ENCODE measurements at regions not wholly inside any gene's neighbourhood (a gene's known extent, or its start where the extent isn't known, plus 50 kb on each side); places are given as distances from the start of the nearest gene placed in this dataset.

- DNase-seq (ENCODE audit: low spot score) = no peak
- no peak overlapping the region for H3K9ac ChIP-seq (ENCODE audit: low read depth in 1 of 2, low read length in 2 of 2)
- 58% methylated on average over 5 of the region's 5 CpGs for WGBS
- no peaks in the 10 kb centered on the region for H3K4me1 ChIP-seq (ENCODE audit: control insufficient read depth in 4 of 4, insufficient read depth in 4 of 4, low read length in 3 of 4)
- H3K36me3 ChIP-seq (ENCODE audit: control insufficient read depth in 4 of 4, insufficient read depth in 3 of 4, low read depth in 1 of 4, low read length in 3 of 4) = no peaks in the 10 kb centered on the region
- H3K9me3 ChIP-seq (ENCODE audit: control insufficient read depth in 4 of 4, low read length in 3 of 4) = no peaks in the 10 kb centered on the region
- no peak overlapping the region for H3K4me3 ChIP-seq (ENCODE audit: low read depth in 1 of 3, low read length in 3 of 3)
- H3K27me3 ChIP-seq (ENCODE audit: control insufficient read depth in 4 of 4, insufficient read depth in 4 of 4, low read length in 3 of 4) = no peaks in the 10 kb centered on the region
- TF ChIP-seq HNF4A (conservative IDR thresholded peaks at IDR 0.05) (no peak), HNF4G (IDR thresholded peaks at IDR 0.05) (no peak), REST (IDR thresholded peaks at IDR 0.05) (no peak), EGR1 (IDR thresholded peaks at IDR 0.05; ENCODE audit: low read depth in 2 of 2) (no peak), CTCF (IDR thresholded peaks at IDR 0.05; ENCODE audit: low read depth, low read length, missing input control) (no peak), FOXA2 (IDR thresholded peaks at IDR 0.05) (no peak), ZBTB33 (IDR thresholded peaks at IDR 0.05) (no peak), RAD21 (IDR thresholded peaks at IDR 0.05) (no peak), GABPA (IDR thresholded peaks at IDR 0.05 in 1 of 2, conservative IDR thresholded peaks at IDR 0.05 in 1 of 2) (no peak), RXRA (IDR thresholded peaks at IDR 0.05) (no peak), TAF1 (conservative IDR thresholded peaks at IDR 0.05) (no peak), ATF3 (IDR thresholded peaks at IDR 0.05) (no peak), FOXA1 (IDR thresholded peaks at IDR 0.05) (no peak), MAX (IDR thresholded peaks at IDR 0.05) (no peak), JUND (IDR thresholded peaks at IDR 0.05) (no peak), SP1 (IDR thresholded peaks at IDR 0.05) (no peak), YY1 (IDR thresholded peaks at IDR 0.05) (no peak), NR2F2 (IDR thresholded peaks at IDR 0.05) (no peak)
- H3K27ac ChIP-seq (ENCODE audit: low read depth in 1 of 2, low read length in 2 of 2) = no peak overlapping the region
Measured at GRCh38 chr11:116344601-116345000, 428.2 kb downstream of the BUD13 start.
